HG03095 (cell line): ENCODE measurements at regions not wholly inside any gene's neighbourhood (a gene's known extent, or its start where the extent isn't known, plus 50 kb on each side); places are given as distances from the start of the nearest gene placed in this dataset.
"Not testable (repeated sequence)": the region's sequence is repeated elsewhere in the genome, so short reads cannot be mapped to it uniquely, and the experiment has no call there.

Experiments
- ATAC-seq: cut with Tn5 transposase; IDR thresholded peaks from one replicate; pipeline ENCODE4 v1.9.1; 2021; ENCODE audit warnings: moderate library complexity; ENCODE audit not compliant: unreplicated experiment

GRCh38 chr18:38575023-38575422 is 1009.4 kb upstream of the CELF4 start:
- no peak for ATAC-seq

- no peak for ATAC-seq
These were observed 1007.0 kb upstream of the CELF4 start for GRCh38 chr18:38572554-38573111.

GRCh38 chr18:38571651-38572050 is 1006.1 kb upstream of the CELF4 start:
- no peak for ATAC-seq

- no peak for ATAC-seq
These were observed 999.9 kb upstream of the CELF4 start for GRCh38 chr18:38565513-38565912.

GRCh38 chr18:38563396-38563980 is 997.9 kb upstream of the CELF4 start:
- no peak for ATAC-seq

- ATAC-seq: no peak
These were observed 991.4 kb upstream of the CELF4 start for GRCh38 chr18:38557006-38557405.

GRCh38 chr18:38552732-38553321 is 987.2 kb upstream of the CELF4 start:
- ATAC-seq: no peak

- ATAC-seq: no peak
These were observed 986.3 kb upstream of the CELF4 start for GRCh38 chr18:38551881-38552280.

- ATAC-seq: no peak
These were observed 979.5 kb upstream of the CELF4 start for GRCh38 chr18:38545071-38545470.

- ATAC-seq: no peak
These were observed 974.3 kb upstream of the CELF4 start for GRCh38 chr18:38539856-38540255.

- ATAC-seq: no peak
These were observed 973.8 kb upstream of the CELF4 start for GRCh38 chr18:38539371-38539770.

- ATAC-seq: no peak
These were observed 968.5 kb upstream of the CELF4 start for GRCh38 chr18:38534073-38534472.

GRCh38 chr18:38526922-38527321 is 961.3 kb upstream of the CELF4 start:
- no peak for ATAC-seq

GRCh38 chr18:38525039-38525438 is 959.4 kb upstream of the CELF4 start:
- ATAC-seq: no peak

- no peak for ATAC-seq
These were observed 955.2 kb upstream of the CELF4 start for GRCh38 chr18:38520786-38521185.

GRCh38 chr18:38502539-38502938 is 936.9 kb upstream of the CELF4 start:
- no peak for ATAC-seq

GRCh38 chr18:38497266-38497665 is 931.7 kb upstream of the CELF4 start:
- no peak for ATAC-seq

- ATAC-seq: no peak
These were observed 930.7 kb upstream of the CELF4 start for GRCh38 chr18:38496222-38496793.

- ATAC-seq: no peak
These were observed 928.5 kb upstream of the CELF4 start for GRCh38 chr18:38494065-38494464.

GRCh38 chr18:38491195-38491594 is 925.6 kb upstream of the CELF4 start:
- ATAC-seq: no peak

GRCh38 chr18:38489721-38490120 is 924.1 kb upstream of the CELF4 start:
- ATAC-seq: not testable (repeated sequence)

GRCh38 chr18:38487521-38487920 is 921.9 kb upstream of the CELF4 start:
- ATAC-seq: no peak
